ENCODE measurements at regions not wholly inside any gene's neighbourhood (a gene's known extent, or its start where the extent isn't known, plus 50 kb on each side); places are given as distances from the start of the nearest gene placed in this dataset.

DNA sequence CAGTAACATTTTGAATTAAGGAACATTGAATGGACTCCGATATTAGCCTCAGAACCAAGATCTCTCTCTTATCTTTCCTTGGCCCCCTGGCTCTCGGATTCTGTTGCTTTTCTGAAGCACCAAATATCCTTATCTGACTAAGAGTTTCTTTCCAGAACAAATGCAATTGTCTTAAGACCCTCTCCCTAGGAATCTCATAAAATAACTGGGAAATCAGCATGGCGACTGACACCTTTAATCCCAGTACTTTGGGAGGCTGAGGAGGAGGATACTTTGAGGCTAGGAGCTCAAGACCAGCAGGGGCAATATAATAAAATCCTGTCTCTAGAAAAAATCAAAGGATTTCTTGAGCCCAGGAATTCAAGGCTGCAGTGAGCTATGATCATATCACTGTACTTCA is 984.5 kb downstream of the HACE1 start:
- Histone ChIP-seq H3K9ac (ENCODE audit: extremely low read depth, low read length, poor library complexity, severe bottlenecking) (no peak overlapping the region), H3K4me1 (ENCODE audit: control insufficient read depth, insufficient read depth, low read length) (peaks cover 17% of the 10 kb centered on the region), H3K9me3 (ENCODE audit: control insufficient read depth, low read length) (peaks cover 42% of the 10 kb centered on the region), H3K4me3 (ENCODE audit: low read length) (no peak overlapping the region), H3K36me3 (ENCODE audit: control insufficient read depth, insufficient read depth, low read length) (no peaks in the 10 kb centered on the region), H3K27me3 (ENCODE audit: control insufficient read depth, insufficient read depth, low read length, poor library complexity, severe bottlenecking) (no peaks in the 10 kb centered on the region), H3K27ac (ENCODE audit: low read depth, low read length) (peak overlapping the region; percentile 18)
- H3K9me3 Mint-ChIP-seq, result peaks cover 33% of the 10 kb centered on the region
- H3K4me3 Mint-ChIP-seq, result no peak overlapping the region
- H3K36me3 Mint-ChIP-seq (ENCODE audit: low read depth), result peaks cover 9% of the 10 kb centered on the region
- H3K4me1 Mint-ChIP-seq, result peaks cover 24% of the 10 kb centered on the region
- H3K27me3 Mint-ChIP-seq (ENCODE audit: insufficient read depth), result no peaks in the 10 kb centered on the region
- WGBS, 2 experiments (ENCODE audit: insufficient coverage in 1 of 2, insufficient read length in 1 of 2), result 58% methylated on average over 3 of the region's 3 CpGs; no CpG with 5 or more reads in 1 of the 2 experiments
- TF ChIP-seq, protein P1, sequence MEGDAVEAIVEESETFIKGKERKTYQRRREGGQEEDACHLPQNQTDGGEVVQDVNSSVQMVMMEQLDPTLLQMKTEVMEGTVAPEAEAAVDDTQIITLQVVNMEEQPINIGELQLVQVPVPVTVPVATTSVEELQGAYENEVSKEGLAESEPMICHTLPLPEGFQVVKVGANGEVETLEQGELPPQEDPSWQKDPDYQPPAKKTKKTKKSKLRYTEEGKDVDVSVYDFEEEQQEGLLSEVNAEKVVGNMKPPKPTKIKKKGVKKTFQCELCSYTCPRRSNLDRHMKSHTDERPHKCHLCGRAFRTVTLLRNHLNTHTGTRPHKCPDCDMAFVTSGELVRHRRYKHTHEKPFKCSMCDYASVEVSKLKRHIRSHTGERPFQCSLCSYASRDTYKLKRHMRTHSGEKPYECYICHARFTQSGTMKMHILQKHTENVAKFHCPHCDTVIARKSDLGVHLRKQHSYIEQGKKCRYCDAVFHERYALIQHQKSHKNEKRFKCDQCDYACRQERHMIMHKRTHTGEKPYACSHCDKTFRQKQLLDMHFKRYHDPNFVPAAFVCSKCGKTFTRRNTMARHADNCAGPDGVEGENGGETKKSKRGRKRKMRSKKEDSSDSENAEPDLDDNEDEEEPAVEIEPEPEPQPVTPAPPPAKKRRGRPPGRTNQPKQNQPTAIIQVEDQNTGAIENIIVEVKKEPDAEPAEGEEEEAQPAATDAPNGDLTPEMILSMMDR (conservative IDR thresholded peaks at IDR 0.05), result no peak
- H3K27ac Mint-ChIP-seq, result peak overlapping the region; percentile 80
- DNase-seq, result peak; percentile 50

DNA sequence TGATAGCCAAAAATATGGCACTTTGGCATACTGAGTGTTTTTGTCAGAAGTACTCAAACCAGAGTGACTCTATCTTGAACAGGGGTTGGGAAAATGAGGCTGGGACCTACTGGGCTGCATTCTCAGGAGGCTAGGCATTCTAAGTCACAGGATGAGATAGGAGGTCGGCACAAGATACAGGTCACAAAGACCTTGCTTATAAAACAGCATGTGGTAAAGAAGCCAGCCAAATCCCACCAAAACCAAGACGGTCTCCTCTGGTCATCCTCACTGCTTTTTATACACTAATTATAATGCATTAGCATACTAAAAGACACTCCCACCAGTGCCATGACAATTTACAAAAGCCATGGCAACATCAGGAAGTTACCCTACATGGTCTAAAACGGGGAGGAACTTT is 985.1 kb downstream of the HACE1 start:
- H3K9me3 ChIP-seq (ENCODE audit: control insufficient read depth, low read length), result peaks cover 35% of the 10 kb centered on the region
- no peaks in the 10 kb centered on the region for H3K27me3 ChIP-seq (ENCODE audit: control insufficient read depth, insufficient read depth, low read length, poor library complexity, severe bottlenecking)
- Mint-ChIP-seq H3K27me3 (ENCODE audit: insufficient read depth) (no peaks in the 10 kb centered on the region), H3K4me1 (peaks cover 24% of the 10 kb centered on the region), H3K4me3 (no peak overlapping the region), H3K36me3 (ENCODE audit: low read depth) (peaks cover 4% of the 10 kb centered on the region), H3K27ac (peak overlapping the region; percentile 85), H3K9me3 (peaks cover 26% of the 10 kb centered on the region)
- H3K9ac ChIP-seq (ENCODE audit: extremely low read depth, low read length, poor library complexity, severe bottlenecking), result no peak overlapping the region
- no peaks in the 10 kb centered on the region for H3K36me3 ChIP-seq (ENCODE audit: control insufficient read depth, insufficient read depth, low read length)
- H3K4me1 ChIP-seq (ENCODE audit: control insufficient read depth, insufficient read depth, low read length), result peaks cover 17% of the 10 kb centered on the region
- TF ChIP-seq, protein P1 (conservative IDR thresholded peaks at IDR 0.05), result no peak
- peak; percentile 61 for DNase-seq
- 20 to 21% methylated on average over 1 to 3 of the region's 3 CpGs for WGBS, 2 experiments (ENCODE audit: insufficient coverage in 1 of 2, insufficient read length in 1 of 2)
- no peak overlapping the region for H3K27ac ChIP-seq (ENCODE audit: low read depth, low read length)
- peak overlapping the region; percentile 11 for H3K4me3 ChIP-seq (ENCODE audit: low read length)

DNA sequence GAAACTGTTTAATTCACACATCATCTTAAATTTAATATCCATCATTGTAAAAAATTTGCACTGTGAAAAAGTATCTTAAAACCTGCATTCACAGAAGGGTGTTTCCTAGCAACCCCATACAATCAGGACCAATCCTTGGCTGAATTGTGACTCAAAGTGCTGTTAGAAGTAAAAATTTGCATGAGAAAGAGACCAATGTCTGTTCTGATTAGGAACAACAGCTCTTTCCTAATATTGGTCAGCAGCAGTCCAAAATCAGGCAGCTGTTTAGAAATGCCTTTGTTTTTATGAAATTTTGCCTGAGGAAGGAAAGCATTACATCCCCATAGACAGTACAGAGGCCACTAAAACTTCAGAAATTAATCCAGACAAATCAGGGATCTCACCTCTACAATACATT is 987.0 kb downstream of the HACE1 start:
- peaks cover 16% of the 10 kb centered on the region for H3K9me3 ChIP-seq (ENCODE audit: control insufficient read depth, low read length)
- Mint-ChIP-seq H3K9me3 (peaks cover 12% of the 10 kb centered on the region), H3K36me3 (ENCODE audit: low read depth) (peaks cover 4% of the 10 kb centered on the region), H3K27me3 (ENCODE audit: insufficient read depth) (no peaks in the 10 kb centered on the region), H3K4me3 (no peak overlapping the region), H3K27ac (peak overlapping the region; percentile 82), H3K4me1 (peaks cover 24% of the 10 kb centered on the region)
- H3K4me3 ChIP-seq (ENCODE audit: low read length), result no peak overlapping the region
- no peak for DNase-seq
- TF ChIP-seq, protein P1 (conservative IDR thresholded peaks at IDR 0.05), result no peak
- peaks cover 17% of the 10 kb centered on the region for H3K4me1 ChIP-seq (ENCODE audit: control insufficient read depth, insufficient read depth, low read length)
- peak overlapping the region; percentile 34 for H3K27ac ChIP-seq (ENCODE audit: low read depth, low read length)
- H3K36me3 ChIP-seq (ENCODE audit: control insufficient read depth, insufficient read depth, low read length), result no peaks in the 10 kb centered on the region
- no peak overlapping the region for H3K9ac ChIP-seq (ENCODE audit: extremely low read depth, low read length, poor library complexity, severe bottlenecking)
- no peaks in the 10 kb centered on the region for H3K27me3 ChIP-seq (ENCODE audit: control insufficient read depth, insufficient read depth, low read length, poor library complexity, severe bottlenecking)
